NCI-H2171 (cell line): ENCODE measurements at regions not wholly inside any gene's neighbourhood (a gene's known extent, or its start where the extent isn't known, plus 50 kb on each side); places are given as distances from the start of the nearest gene placed in this dataset.
A peak's percentile ranks its signal among the peaks of the same experiment; 100 is the strongest.
"Not testable (repeated sequence)": the region's sequence is repeated elsewhere in the genome, so short reads cannot be mapped to it uniquely, and the experiment has no call there.

Experiments
- DNase-seq: peaks from one replicate; lab custom pipeline; 2025; lab: John Stamatoyannopoulos, UW

DNA sequence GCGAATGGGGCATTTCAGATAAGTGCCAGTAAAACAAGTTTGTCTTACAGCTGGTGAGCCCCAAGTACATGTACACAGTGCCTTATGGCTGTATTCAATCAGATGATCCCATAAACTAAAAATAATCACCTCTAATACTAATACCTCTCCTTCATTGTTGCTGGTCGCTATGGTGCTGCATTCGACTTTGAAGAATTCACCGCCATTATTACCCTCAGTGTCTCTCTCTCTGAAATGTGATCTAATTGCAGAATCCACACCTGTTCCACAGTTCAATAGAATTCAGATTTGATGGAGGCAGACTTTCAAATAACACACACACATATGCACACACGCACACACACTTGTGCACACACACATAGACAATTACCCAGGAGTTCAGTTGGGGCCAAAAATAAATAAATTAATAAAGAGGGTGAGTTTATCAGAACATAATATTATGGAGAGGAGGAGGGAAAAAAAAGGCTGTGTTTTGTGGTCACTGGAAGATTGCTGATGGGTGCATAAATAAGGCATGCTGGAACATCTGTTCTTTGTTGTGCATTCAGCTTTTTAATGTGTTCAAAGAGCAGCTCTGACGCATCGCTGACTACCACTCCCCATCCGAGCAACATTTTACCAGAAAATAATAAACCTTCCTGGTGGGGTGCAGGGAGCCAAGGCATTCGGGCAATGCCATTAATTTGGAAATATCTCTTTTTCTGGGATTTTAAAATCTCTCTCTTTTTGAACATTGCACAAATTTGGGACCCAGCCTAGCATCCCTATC is 235.7 kb downstream of the SATB1 start:
- DNase-seq, result peak; percentile 22

DNA sequence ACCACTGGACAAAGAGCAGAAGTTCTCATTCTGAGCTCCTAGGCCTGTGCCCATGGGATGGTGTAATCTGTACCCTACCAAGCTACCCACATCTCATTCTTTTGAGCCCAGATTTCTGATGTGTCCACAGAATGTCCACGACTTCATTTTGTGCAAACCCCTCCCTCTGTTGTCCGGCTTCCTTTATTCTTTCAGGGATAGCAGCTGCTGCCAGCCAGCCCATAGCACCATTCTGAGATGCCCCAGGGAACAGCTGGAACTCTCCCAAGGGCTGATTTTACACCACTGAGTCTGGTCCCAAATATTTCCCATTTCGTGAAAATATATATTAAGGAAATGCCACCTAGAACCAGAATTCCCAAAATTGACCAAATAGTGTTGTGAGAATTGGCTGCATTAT is 236.6 kb downstream of the SATB1 start:
- no peak for DNase-seq

DNA sequence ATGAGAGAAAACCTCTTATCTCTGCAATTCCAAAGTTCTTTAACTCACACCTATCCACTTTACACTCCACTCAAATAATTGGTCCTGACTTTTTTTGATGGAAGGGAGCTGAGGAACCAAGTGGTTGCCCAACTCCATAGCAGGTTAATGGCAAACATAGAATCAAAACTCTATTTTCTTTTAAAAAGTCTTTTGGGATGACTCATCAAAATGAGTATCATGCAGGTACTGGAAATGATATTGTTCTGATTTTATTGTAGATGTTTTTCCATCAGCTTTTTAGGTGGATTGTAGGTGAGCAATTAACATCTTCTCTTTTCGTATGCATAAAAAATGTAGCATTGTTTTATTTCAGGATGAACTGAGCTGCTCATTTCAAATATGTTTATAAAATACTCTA is 239.5 kb downstream of the SATB1 start:
- DNase-seq, result no peak

DNA sequence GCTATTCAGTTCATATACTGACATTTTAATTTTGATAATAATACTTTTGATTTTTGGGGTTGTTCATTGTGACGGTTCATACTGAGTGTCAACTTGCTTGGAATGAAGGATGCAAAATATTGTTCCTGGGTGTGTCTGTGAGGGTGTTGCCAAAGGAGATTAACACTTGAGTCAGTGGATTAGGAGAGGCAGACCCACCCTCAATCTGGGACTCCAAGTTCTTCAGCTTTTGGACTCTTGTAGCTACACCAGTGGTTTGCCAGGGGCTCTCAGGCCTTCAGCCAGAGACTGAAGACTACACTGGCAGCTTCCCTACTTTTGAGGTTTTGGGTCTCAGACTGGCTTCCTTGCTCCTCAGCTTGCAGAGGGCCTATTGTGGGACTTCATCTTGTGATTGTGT is 242.2 kb downstream of the SATB1 start:
- not testable (repeated sequence) for DNase-seq

DNA sequence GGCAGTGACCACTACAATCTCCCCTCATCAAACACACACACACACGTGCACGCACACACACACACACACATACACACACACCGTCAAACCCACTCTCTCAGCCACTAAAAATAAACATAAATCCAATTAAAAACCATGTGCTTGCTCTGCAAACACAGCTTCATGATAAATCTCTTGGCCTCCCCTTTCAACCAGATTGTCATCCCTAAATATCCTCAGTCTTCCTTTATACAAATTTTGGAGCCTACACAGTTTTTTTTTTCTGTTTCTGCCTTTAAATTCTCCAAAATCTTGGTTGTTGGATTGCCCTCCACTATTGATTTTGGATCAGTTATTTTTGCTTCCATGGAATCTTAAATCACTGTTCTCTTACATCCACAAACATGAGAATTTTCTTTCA is 245.6 kb downstream of the SATB1 start:
- no peak for DNase-seq

DNA sequence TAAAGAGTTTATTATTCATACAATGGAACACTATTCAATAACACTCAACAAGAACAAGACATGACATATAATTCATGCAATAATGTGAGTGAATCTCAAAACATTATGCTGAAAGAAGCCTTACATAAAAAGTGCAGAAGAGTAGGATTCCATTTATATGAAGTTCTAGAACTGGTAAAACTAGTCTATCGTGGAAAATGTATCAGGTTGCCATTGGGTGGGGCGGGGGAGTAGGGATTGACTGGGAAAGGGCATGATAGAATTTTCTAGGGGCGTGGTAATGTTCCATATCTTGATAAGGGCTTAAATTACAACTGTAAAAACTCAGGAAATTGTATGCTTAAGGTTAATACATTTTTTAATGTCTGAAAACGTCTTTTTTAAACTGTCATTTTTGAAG is 247.9 kb downstream of the SATB1 start:
- no peak for DNase-seq

DNA sequence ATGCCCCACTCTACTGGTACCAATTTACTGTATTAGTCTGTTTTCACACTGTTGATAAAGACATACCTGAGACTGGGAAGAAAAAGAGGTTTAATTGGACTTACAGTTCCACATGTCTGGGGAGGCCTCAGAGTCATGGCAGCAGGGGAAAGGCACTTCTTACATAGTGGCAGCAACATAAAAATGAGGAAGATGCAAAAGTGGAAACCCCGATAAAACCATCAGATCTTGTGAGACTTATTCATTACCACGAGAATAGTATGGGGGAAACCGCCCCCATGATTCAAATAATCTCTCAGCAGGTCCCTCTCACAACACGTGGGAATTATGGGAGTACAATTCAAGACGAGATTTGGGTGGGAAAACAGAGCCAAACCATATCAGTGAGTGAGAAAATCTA is 251.2 kb downstream of the SATB1 start:
- not testable (repeated sequence) for DNase-seq

DNA sequence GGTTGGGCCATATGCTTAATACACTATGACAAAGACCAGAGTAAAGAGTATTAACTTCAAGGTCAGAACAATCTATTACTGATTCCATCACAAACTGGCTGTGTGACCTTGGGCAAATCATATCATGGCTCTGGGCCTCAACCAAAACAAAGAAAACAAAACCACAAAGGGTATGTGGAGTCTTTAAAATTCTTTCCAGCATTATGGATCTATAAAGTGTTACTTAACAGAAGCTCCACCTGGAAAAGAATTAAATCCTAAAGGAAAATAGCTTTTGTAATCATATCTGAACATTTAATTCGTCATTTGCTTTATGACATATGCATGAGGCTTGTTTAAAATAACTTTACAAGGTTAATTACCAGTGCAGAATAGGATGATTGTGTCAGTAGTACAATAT is 265.5 kb downstream of the SATB1 start:
- no peak for DNase-seq

DNA sequence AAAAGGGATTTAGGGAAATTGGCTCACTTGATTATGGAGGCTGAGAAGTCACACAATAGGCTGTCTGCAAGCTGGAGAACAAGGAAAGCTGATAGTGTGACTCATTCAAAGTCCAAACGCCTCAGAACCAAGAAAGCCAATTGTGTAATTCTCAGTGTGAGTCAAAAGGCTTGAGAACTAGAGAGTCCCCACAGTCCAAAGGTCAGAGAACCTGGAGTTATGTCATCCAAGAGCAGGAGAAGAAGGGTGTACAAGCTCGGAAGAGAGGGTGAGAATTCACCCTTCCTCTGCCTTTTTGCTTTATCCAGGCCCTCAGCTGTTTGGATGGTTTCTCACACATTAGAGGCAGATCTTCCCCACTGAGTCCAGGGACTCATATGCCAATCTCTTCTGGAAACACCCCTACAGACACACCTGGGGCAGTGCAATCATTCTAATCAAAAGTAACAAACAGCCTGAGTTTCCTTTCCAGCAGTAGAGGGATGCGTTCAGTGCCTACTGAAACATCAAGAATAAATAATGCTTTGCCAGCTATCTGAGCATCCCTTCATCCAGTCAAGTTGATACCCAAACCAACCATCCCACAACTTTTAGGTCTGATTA is 271.5 kb downstream of the SATB1 start:
- no peak for DNase-seq

DNA sequence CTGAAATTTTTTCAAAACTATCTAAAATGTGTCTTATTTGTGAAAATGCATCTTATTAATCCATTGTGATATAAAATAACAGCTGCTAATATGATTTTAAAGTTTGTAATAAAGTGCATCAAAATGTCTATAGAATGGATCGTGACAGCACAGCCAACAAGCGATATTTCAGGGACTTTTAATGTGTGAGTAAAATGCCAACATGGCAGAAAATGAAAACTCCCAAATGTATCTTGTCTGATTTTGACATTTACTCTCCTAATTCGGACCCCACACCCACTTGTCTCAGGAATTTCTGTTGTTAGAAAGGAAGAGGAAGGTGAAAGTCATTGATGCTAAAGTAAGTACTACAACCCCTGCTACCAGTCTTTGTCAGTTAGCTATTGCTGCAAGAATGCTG is 273.9 kb downstream of the SATB1 start:
- no peak for DNase-seq

DNA sequence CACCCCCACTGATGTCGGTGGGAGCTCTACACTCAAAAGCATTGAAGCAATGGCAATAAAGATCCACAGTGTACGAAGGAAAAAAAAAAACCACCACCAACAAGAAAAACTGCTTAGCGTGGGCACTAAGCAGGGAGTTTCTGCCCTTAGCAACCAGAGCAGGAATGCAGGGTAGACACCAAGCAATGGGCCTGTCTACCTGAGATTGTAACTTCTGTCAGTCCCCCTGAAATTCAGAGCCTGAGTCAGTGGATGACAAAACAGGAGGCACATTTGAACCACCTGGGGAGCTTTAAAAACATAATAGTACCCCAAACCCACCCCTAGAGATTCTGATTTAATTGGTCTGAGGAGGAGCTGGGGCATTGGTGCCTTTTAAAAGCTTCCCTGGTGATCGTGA is 275.2 kb downstream of the SATB1 start:
- no peak for DNase-seq

DNA sequence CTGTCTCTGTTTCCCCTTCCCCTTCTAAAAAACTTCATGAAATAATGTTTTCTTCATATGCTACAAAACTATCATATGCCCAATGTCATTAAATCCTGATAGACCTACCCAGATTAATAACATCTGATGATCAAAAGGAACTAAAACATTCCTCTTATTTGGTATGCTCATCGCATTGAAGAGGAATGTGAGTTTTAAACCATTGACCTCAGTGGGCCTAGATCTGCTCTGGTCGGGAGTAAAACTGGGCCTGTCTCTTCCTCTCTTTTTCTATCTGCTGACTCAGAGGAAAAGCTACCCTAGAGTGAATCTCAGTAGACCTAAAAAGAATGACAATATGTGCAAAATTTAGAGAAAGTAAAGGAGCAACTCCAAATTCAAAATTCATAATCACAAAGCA is 275.8 kb downstream of the SATB1 start:
- DNase-seq, result no peak

DNA sequence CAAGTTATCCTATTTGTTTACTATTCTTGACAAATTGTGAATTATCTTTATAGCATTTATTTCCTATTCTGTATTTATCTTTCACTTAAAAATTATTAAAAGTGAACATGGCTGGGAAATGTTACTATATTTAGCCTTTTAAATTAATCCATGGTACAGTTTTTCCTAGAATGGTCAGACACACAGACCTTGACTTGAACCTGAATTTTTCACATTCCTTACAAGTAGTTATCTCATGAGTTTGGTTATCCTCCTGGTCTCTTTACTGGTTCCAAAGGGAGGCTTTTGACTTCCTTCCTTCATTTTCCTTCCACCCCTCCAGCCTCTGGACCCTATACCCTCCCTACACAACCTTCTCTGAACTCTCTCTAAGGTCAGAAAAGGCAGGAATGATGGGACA is 280.6 kb downstream of the SATB1 start:
- DNase-seq, result no peak

DNA sequence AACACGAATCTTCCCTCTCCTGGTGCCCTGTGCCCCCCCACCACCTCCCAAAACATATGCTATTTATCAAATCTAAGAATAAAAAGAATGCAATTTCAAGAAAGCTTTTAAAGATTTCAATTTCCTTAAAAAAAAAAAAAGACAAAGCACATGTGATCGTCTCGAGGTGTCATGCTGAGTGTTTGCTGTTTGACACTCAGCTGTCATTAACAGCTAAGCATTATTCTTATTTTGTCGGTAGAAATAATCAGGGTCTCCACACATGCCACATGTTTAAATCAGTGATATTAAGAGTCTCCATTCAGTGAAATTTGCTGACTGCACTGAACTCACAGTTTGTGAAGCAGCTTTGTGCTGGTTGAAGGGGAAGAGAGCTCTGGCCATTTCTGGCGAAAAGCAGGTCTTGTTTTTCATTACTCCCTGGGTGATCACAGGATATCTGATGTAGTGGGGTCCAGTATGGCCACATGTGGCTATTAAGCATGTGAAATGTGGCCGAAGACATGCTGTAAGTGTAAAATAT is 281.8 kb downstream of the SATB1 start:
- DNase-seq, result no peak

DNA sequence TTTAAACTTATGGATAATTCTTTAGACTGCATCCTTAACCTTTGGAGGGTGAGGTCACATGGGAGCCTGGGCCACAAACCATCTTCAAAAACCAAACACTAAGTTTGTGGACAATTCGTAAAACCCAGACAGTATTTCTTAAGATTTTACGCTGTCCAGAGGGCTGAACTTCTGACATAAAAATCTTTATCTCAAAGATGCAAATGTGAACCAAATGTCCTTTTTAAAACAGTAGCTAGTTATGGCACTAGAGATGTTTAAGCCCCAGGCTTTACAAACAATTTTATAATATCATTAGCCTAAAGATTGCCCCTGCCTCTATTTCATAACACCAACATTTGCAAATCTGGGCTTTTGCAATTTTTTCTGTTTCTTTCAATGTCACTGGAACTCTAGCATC is 287.2 kb downstream of the SATB1 start:
- no peak for DNase-seq

DNA sequence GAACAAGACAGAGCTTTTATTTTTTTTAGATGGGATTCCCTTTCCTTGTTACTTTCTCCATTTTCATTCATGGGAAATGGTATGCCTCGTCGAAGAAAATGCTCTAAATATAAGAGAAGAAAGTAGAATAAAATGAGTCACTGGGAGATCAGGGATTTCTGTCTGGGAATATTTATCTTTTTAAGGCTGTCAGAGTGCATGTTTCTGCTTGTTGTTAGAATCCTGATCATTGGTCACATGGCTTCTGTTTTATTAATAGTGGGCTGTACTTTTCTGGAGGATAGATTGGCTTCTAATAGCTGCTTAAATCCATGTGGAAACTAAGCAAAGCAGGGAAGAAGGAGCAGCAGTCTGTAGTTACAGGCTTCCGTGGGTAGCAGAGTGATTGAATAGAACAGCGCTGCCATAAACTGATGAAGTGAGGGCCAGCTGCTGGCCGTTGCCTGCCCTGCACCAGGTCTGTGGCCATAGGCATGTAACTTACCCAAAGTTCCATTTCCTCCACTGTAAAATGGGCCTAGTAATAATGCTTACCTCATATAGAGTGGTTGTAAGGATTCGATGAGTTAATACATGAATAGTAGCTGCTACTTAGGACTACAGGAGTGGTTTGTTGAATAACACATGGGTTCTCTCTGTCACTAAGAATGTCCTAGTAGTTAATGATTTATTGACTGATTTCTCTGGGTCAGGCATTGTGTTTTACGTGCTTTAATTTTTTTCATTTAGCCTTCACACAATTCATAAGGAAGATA is 289.9 kb downstream of the SATB1 start:
- no peak for DNase-seq

DNA sequence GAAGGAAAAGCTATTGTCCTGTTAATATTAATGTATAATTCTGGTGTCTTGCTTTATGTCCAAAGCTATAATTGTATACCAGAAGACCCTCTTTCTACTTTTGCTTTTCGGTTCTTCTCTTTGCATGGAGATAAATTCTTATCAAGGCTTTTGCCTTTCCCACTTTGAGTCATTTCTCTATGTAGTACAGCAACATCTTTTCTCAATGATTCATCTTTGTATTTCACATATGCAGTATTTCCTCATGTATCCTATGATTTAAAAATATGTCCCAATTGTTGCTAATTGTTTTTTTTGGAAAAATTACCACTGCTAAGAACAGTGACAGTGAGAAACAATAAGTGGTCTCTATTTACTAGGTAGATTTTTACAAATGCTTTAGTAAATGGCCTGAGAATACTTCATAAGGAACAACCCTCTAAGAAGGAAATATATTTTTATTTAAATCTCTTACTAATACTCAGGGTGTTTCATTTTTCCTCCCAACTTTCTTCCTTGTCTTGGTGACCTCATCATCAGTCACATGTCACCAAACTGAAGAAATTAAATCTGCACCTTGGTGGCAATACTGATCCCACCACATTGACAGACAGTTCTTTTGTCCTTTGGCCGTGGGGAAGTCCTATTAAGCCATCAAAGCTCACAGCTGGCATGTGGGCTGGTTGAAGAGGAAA is 290.6 kb downstream of the SATB1 start:
- no peak for DNase-seq

DNA sequence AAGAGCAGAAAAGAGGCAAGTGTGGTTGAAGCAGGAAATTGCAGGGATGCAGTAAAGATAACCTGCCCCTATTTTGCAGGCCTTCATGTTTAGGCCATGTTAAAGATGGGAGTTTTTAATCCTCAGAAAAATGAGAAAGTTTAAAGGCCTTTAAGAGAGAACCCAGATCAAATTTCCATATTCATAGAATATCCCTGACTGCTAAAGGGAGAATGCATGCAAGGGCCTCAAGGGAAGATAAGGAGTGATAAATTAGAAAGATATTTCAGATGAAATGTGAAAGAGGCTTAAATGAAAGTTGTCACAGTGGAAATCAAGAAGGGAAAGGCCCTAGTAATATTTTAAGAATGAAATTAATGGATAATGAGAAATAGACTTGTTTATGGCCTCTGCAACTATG is 292.1 kb downstream of the SATB1 start:
- DNase-seq, result no peak

DNA sequence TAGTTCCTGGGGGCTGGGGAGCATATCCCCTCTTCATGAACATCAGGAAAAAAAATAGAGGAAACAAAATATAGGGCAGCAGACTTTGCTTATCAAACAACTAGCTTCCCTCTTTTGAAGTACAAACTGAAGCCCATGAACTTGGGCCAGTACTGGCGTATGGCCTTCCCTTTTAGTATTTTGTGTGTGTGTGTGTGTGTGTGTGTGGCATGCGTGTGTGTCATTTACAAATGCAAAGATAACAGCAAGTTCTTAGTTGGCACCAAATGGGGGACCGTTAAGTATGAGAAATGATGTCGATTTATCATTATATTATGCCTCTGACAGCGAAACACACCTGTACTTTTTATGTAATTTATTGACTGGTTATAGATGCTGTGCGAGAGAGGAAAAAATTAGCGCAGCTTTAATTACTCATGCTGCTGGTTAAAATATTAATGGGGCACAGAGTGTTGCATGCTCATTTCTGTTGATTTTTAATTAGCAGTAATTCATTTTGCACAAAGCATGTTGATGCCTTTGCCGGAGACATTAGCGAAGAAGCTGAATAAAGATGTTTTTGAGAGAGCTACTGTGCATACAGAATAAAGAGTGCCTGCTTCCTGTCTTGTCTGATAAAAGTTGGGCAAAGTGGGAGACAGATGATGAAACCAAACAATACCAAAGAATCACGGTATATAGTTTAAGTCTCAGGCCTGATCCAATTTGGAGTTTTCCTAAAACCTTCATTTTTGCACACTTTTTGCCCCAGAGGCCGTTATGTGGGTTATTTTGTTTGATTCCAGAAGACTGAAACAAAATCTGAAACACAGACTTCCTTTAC is 297.1 kb downstream of the SATB1 start:
- no peak for DNase-seq

DNA sequence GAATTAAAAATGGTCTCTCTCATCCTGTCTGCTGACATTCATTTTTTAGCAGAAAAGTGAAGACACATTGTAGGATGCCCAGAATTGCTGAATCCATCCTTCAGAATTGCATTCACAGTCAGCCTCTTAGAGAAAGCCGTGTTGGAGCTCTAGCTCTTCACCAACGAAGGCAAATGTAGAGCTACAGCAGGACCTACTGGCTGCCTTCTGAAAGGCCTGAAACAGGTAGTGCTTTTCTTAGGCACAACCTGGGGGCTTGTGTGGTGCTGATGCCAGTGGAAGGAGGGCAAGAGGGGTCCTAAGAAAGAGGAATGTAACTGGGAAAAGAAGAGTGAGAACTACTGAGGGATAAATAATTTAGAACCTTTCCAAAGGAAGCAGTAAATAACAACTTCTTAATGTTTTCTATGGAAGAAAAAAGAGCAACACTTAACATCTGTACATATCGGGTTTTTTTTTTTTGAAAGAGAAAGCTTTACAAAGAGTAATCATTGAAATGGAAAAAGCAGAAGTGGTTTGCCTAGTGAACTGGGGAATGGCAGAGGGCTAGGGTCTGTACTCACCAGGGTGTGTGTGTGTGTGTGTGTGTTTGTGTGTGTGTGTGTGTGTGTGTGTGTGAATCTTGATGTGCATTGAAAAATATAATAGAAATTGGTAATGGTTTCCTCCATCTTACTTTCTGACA is 297.8 kb downstream of the SATB1 start:
- no peak for DNase-seq

DNA sequence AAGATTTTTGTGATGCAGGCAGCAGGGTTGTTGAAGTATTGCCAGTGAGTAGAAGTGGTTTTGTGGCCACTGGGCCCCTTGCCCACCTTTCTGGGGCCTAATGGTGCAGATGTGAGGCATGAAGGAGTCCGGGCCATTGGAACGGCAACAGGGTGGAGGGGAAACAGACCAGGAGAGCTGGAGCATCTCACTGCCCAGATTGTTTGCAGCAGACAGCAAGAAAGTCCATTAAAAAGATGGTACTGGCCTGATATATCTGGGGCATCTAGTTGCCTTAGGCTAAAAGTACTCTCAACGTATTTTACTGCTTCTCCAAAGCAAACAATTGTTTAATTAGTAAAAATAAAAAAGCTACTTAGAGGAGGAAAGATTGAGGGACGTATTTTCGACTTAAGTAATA is 298.4 kb downstream of the SATB1 start:
- no peak for DNase-seq
